A673 (cell line): ENCODE measurements at regions not wholly inside any gene's neighbourhood (a gene's known extent, or its start where the extent isn't known, plus 50 kb on each side); places are given as distances from the start of the nearest gene placed in this dataset.

Experiments
- EZH2 ChIP-seq: fragments of 200-600 bp; sonication (generic); IDR thresholded peaks from 2 replicates; pipeline ENCODE4 v1.6.1; 2017; ENCODE audit warnings: borderline replicate concordance, low read depth, mild to moderate bottlenecking, mixed read lengths, antibody characterized with exemption, low read length; ENCODE audit not compliant: poor library complexity, severe bottlenecking
- TF ChIP-seq, protein P1 (sequence below): fragments of 300-800, 200-600 bp; sonication (generic); conservative IDR thresholded peaks from 2 replicates; pipeline ENCODE4 v1.5.1; 2017; ENCODE audit warnings: low read depth, mild to moderate bottlenecking, antibody characterized with exemption, low read length, moderate library complexity, mixed read lengths

GRCh38 chr3:27594096-27594690 is 110.0 kb upstream of the SLC4A7 start:
- TF ChIP-seq, protein P1, sequence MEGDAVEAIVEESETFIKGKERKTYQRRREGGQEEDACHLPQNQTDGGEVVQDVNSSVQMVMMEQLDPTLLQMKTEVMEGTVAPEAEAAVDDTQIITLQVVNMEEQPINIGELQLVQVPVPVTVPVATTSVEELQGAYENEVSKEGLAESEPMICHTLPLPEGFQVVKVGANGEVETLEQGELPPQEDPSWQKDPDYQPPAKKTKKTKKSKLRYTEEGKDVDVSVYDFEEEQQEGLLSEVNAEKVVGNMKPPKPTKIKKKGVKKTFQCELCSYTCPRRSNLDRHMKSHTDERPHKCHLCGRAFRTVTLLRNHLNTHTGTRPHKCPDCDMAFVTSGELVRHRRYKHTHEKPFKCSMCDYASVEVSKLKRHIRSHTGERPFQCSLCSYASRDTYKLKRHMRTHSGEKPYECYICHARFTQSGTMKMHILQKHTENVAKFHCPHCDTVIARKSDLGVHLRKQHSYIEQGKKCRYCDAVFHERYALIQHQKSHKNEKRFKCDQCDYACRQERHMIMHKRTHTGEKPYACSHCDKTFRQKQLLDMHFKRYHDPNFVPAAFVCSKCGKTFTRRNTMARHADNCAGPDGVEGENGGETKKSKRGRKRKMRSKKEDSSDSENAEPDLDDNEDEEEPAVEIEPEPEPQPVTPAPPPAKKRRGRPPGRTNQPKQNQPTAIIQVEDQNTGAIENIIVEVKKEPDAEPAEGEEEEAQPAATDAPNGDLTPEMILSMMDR = no peak
- TF ChIP-seq EZH2 = no peak
